ENCODE measurements at regions not wholly inside any gene's neighbourhood (a gene's known extent, or its start where the extent isn't known, plus 50 kb on each side); places are given as distances from the start of the nearest gene placed in this dataset.

DNA sequence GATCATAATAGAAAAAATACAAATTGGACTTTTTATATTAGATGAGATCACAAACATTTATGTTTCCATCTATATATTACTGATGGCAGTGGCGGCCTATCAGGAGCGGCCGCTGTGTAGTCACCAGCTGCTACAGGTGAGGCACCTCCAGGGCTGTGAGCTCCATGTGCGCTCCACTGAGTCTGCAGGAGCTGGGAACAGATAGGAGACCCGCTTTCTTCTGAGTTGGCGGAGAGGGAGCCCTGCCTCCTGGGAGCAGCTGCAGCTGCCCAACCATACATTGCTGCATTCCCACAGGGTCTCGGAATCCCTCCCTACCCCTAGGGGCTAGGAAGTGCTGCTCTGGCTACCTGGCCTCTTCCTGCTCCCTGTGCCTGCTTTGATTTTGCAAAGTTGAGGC is 812.9 kb downstream of the PDHA2 start:
- H3K9me3 ChIP-seq (ENCODE audit: control insufficient read depth in 2 of 3, insufficient read depth in 1 of 3, low read length in 3 of 3) = no peaks in the 10 kb centered on the region
- no peak overlapping the region for H3K27ac ChIP-seq (ENCODE audit: low read depth in 2 of 2, low read length in 2 of 2)
- TF ChIP-seq, protein P1, sequence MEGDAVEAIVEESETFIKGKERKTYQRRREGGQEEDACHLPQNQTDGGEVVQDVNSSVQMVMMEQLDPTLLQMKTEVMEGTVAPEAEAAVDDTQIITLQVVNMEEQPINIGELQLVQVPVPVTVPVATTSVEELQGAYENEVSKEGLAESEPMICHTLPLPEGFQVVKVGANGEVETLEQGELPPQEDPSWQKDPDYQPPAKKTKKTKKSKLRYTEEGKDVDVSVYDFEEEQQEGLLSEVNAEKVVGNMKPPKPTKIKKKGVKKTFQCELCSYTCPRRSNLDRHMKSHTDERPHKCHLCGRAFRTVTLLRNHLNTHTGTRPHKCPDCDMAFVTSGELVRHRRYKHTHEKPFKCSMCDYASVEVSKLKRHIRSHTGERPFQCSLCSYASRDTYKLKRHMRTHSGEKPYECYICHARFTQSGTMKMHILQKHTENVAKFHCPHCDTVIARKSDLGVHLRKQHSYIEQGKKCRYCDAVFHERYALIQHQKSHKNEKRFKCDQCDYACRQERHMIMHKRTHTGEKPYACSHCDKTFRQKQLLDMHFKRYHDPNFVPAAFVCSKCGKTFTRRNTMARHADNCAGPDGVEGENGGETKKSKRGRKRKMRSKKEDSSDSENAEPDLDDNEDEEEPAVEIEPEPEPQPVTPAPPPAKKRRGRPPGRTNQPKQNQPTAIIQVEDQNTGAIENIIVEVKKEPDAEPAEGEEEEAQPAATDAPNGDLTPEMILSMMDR (IDR thresholded peaks at IDR 0.05; ENCODE audit: borderline replicate concordance, extremely low read depth, insufficient read depth) = no peak
- intact Hi-C loops (cut with DNase I) = no loop called here
- DNase-seq = no peak
- no peak overlapping the region for H3K9ac ChIP-seq (ENCODE audit: low read length in 3 of 3)
- no peaks in the 10 kb centered on the region for H3K4me1 ChIP-seq (ENCODE audit: control insufficient read depth in 2 of 3, insufficient read depth in 2 of 3, low read depth in 1 of 3, low read length in 3 of 3)
- H3K4me3 ChIP-seq (ENCODE audit: low read length in 3 of 3) = no peak overlapping the region
- FAIRE-seq = no peak
- H3K27me3 ChIP-seq (ENCODE audit: control insufficient read depth, insufficient read depth, low read length) = no peaks in the 10 kb centered on the region
- no peaks in the 10 kb centered on the region for H3K36me3 ChIP-seq (ENCODE audit: control insufficient read depth in 2 of 3, insufficient read depth in 3 of 3, low read length in 3 of 3)

DNA sequence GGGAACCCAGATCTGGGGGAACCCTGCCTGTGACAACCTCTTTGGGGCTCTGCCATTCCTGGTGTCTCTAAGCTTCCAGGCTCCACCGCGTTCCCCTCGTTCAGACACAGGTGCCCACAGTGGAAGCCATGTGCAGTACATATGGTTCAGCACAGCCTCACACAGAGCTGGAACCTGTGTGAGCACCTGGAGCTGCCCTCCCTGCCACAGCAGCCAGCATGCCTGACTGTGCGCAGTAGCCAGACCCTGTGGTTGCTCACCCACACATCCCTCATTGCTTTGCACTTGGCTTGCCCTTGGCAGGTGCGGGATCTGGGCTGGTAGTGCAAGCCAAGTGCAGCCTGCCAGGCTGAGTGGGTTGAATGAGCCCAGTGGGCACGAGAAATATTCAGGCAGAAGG is 814.2 kb downstream of the PDHA2 start:
- H3K27me3 ChIP-seq (ENCODE audit: control insufficient read depth, insufficient read depth, low read length) = no peaks in the 10 kb centered on the region
- H3K36me3 ChIP-seq (ENCODE audit: control insufficient read depth in 2 of 3, insufficient read depth in 3 of 3, low read length in 3 of 3) = no peaks in the 10 kb centered on the region
- H3K27ac ChIP-seq (ENCODE audit: low read depth in 2 of 2, low read length in 2 of 2) = no peak overlapping the region
- no peak overlapping the region for H3K4me3 ChIP-seq (ENCODE audit: low read length in 3 of 3)
- no peaks in the 10 kb centered on the region for H3K9me3 ChIP-seq (ENCODE audit: control insufficient read depth in 2 of 3, insufficient read depth in 1 of 3, low read length in 3 of 3)
- no peak overlapping the region for H3K9ac ChIP-seq (ENCODE audit: low read length in 3 of 3)
- no peaks in the 10 kb centered on the region for H3K4me1 ChIP-seq (ENCODE audit: control insufficient read depth in 2 of 3, insufficient read depth in 2 of 3, low read depth in 1 of 3, low read length in 3 of 3)
- TF ChIP-seq, protein P1 (IDR thresholded peaks at IDR 0.05; ENCODE audit: borderline replicate concordance, extremely low read depth, insufficient read depth) = no peak
- DNase-seq (peak in 1 of 5 donors; percentile 49), FAIRE-seq (no peak)
- intact Hi-C loops (cut with DNase I) = no loop called here

- intact Hi-C loops (cut with DNase I) = no loop called here
- Histone ChIP-seq H3K27ac (ENCODE audit: low read depth in 2 of 2, low read length in 2 of 2) (no peak overlapping the region), H3K36me3 (ENCODE audit: control insufficient read depth in 2 of 3, insufficient read depth in 3 of 3, low read length in 3 of 3) (no peaks in the 10 kb centered on the region), H3K4me3 (ENCODE audit: low read length in 3 of 3) (no peak overlapping the region), H3K9me3 (ENCODE audit: control insufficient read depth in 2 of 3, insufficient read depth in 1 of 3, low read length in 3 of 3) (no peaks in the 10 kb centered on the region), H3K4me1 (ENCODE audit: control insufficient read depth in 2 of 3, insufficient read depth in 2 of 3, low read depth in 1 of 3, low read length in 3 of 3) (no peaks in the 10 kb centered on the region), H3K27me3 (ENCODE audit: control insufficient read depth, insufficient read depth, low read length) (no peaks in the 10 kb centered on the region), H3K9ac (ENCODE audit: low read length in 3 of 3) (no peak overlapping the region)
- FAIRE-seq = no peak
- TF ChIP-seq, protein P1 (IDR thresholded peaks at IDR 0.05; ENCODE audit: borderline replicate concordance, extremely low read depth, insufficient read depth) = no peak
- DNase-seq = no peak
Measured at GRCh38 chr4:96670381-96670780, 830.5 kb downstream of the PDHA2 start.

DNA sequence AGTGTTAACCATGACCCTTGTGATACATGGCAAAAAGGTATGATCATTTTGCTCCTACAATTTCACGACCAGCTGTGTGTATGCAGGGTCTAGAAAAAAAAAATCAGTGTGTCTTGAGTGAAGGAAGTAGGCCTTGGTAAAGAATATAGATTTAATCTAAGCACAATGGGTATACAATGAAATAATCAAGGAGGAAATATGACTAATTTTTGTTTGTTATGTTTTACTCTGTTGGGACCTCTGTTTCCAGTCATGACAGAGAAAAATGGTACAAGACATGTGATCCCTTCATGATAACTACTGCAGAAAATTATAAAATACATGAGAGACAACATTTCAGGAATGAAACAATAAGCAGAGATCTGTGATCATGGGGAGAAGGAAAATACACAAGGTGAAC is 835.5 kb downstream of the PDHA2 start:
- no peaks in the 10 kb centered on the region for H3K4me1 ChIP-seq (ENCODE audit: control insufficient read depth in 2 of 3, insufficient read depth in 2 of 3, low read depth in 1 of 3, low read length in 3 of 3)
- no peaks in the 10 kb centered on the region for H3K27me3 ChIP-seq (ENCODE audit: control insufficient read depth, insufficient read depth, low read length)
- no peaks in the 10 kb centered on the region for H3K9me3 ChIP-seq (ENCODE audit: control insufficient read depth in 2 of 3, insufficient read depth in 1 of 3, low read length in 3 of 3)
- no peak overlapping the region for H3K9ac ChIP-seq (ENCODE audit: low read length in 3 of 3)
- FAIRE-seq (no peak), DNase-seq (no peak)
- intact Hi-C loops (cut with DNase I) = no loop called here
- no peaks in the 10 kb centered on the region for H3K36me3 ChIP-seq (ENCODE audit: control insufficient read depth in 2 of 3, insufficient read depth in 3 of 3, low read length in 3 of 3)
- TF ChIP-seq, protein P1 (IDR thresholded peaks at IDR 0.05; ENCODE audit: borderline replicate concordance, extremely low read depth, insufficient read depth) = no peak
- no peak overlapping the region for H3K27ac ChIP-seq (ENCODE audit: low read depth in 2 of 2, low read length in 2 of 2)
- H3K4me3 ChIP-seq (ENCODE audit: low read length in 3 of 3) = no peak overlapping the region

Data from kidney (tissue), 13 donors.